ENCODE measurements at regions not wholly inside any gene's neighbourhood (a gene's known extent, or its start where the extent isn't known, plus 50 kb on each side); places are given as distances from the start of the nearest gene placed in this dataset.
"Not testable (repeated sequence)": the region's sequence is repeated elsewhere in the genome, so short reads cannot be mapped to it uniquely, and the experiment has no call there.

DNA sequence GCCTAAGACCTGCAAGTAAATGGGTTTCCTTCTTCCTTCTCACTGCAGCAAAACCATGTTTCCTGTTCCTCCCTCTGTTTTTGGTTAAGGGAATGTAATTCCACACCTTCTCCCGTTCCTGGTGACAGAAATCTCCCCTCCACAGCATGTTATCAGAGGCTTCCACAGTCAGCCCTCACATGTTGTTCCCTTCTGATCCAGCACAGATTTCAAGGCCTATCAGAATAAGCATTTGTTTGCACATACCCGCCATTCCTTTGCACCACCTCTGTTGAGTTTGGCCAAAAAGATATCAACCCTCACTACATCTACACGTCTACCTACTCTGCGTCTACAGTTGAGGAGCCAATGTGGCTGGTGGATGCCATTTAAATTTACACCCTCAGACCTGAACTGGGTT lies 113.9 kb upstream of the GRM7 start:
- no peak for DNase-seq (ENCODE audit: low read depth in 2 of 2)

DNA sequence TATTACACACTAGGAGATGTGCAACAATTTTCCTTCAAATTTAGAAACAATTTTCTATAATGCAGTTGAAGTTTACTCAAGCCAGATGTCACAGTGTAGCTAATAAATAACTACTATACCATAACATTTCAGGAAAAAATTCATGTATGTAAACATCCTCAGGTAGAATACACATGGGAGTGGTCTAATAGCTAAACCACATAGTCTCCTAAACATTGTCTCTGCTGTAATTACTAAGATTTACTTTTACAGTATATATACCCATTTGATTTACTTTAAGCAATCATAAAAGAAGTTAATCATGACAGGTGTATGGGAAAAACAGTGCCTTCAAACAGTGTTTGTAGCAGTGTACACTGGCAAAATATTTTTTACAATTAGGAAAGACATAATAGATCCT lies 110.1 kb upstream of the GRM7 start:
- DNase-seq (ENCODE audit: low read depth in 2 of 2): no peak

DNA sequence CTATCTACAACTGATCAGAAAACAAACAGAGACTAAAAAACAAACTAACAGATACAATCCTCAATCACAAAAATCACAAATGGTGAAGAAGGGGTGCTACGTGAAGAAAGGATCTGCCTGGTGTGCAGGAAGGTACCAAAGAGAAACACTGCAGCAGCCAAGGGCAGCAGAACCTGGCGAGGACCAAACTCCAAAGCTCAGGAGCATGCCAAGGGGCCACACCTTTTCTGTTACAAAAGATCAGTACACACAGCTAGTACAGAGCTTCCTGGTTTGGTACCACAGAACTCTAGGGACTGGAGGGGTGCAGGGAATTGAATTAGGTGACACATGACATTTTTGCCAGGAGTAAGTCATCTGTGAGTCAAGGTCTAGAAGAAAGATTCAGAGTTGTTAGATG lies 107.4 kb upstream of the GRM7 start:
- DNase-seq (ENCODE audit: low read depth in 2 of 2): no peak

DNA sequence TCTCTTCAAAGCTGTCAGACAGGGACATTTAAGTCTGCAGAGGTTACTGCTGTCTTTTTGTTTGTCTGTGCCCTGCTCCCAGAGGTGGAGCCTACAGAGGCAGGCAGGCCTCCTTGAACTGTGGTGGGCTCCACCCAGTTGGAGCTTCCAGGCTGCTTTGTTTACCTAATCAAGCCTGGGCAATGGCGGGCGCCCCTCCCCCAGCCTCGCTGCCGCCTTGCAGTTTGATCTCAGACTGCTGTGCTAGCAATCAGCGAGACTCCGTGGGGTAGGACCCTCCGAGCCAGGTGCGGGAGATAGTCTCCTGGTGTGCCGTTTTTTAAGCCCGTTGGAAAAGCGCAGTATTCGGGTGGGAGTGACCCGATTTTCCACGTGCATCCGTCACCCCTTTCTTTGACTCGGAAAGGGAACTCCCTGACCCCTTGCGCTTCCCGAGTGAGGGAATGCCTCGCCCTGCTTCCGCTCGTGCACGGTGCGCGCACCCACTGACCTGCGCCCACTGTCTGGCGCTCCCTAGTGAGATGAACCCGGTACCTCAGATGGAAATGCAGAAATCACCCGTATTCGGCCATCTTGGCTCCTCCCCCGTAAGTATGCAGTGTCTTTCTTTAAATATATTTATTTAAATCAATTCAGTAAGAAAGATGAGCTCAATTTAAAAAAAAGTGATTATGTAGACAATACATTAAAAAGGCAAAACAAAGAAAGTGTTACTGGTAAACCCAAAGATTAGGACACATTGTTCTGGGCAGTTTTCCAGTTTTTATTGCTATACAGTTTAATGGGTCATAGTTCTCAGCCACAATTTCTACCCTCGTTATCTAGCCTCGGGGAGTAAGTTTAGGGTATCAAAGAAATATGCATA lies 91.2 kb upstream of the GRM7 start:
- DNase-seq (ENCODE audit: low read depth in 2 of 2): not testable (repeated sequence)

DNA sequence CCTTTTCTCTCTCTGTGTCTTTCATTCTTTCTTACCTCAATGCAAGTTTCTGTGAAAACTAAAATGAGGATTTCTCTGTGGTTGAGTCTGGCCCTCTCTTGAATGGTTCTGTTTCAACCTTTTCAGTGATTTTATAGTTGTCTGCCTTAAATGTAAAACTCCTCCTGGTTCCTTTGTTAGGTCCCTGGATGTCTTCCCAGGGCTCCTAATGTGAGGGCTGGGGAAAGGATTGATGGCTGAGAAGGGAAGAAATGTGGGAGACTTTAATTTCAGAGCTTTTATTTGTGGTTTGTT lies 90.6 kb upstream of the GRM7 start:
- no peak for DNase-seq (ENCODE audit: low read depth in 2 of 2)

DNA sequence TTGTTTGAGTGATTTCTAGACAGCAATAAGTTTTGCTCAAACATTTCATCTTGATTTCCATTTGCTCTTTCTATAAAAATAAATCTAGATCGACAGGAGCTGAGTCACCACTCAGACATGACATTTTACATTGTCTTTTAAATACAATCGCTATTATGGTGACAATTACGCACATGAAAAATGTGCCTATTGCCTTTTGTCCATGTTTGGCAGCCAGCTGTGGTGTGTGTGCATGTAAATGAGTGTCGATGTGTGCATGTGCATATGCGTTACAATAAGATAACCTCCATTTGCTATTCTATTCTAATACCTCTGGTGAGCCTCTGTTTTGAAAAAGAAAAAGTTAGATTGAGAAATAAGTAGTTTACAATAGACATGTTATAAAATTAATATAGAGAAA lies 89.7 kb upstream of the GRM7 start:
- no peak for DNase-seq (ENCODE audit: low read depth in 2 of 2)

DNA sequence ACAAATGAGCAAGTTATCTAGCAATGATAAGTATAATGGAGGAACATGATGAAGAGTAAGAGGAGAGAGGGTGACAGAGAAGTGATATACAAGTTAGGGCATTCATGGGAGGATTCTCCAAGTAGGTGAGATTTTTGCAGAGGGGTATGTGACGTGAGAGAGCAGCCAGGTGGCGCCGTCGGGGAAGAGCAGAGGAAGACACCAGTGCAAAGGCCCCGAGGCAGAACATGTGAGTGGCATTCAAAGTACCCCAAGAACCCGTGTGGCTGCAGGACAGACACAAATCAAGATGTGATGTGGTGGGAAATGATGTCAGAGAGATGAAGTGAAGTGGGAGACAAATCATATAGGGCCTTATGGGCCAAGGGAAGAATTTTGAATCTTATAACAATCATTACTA lies 81.8 kb upstream of the GRM7 start:
- DNase-seq (ENCODE audit: low read depth in 2 of 2): no peak

DNA sequence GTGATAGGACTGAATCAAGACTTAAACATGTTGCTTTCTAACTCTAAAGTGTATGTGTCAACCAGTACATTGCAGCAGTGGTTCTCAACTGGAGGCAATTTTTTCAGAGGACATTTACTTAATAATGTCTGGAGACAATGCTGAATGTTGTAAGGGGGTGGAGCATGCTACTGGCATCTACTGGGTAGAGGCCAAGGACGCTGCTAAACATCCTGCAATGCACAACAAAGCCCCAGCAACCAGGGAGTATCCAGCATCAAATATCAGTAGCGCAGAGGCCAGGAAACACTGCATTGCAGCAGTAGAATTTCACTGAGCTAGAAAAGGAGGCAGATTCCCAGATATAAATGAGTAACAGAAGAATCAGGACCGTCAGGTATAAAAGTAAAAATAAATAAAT lies 79.8 kb upstream of the GRM7 start:
- no peak for DNase-seq (ENCODE audit: low read depth in 2 of 2)

DNA sequence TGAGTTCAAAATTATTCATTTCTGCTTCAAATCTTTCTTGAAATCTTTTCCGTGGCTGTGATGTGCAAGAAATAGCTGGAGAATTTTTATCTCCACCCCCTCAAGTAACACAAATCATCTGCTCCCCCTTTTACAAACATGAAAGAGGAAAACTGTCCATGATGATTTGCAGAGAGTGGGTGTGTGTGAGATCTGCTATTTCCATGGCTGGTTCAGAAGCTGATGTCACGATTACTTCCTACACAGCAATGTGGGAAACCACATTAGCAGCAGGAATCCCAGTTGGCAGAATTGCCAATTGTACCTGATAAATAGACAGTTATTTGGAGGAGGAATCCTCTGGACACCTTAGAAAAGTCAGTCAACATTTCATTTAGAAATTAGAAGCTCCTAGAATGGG lies 75.2 kb upstream of the GRM7 start:
- no peak for DNase-seq (ENCODE audit: low read depth in 2 of 2)

DNA sequence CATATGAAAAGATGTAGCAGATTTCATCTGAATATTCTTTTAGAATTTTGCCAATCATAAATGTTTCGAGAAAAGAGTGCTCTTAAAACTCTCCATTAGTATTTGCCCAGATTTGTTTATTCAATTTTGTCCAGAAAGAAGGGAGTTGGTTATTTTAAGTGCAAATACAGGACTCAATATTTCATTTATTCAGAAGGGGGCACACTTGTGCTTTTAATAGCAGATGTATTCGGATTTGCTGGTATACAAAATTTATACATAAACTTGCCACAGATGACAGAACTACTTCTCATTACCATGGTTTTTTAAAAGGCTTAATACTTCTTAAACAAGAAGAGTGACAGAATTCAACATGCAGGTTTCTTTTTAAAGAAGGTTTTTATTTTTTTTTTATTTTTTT lies 69.8 kb upstream of the GRM7 start:
- DNase-seq (ENCODE audit: low read depth in 2 of 2): no peak

DNA sequence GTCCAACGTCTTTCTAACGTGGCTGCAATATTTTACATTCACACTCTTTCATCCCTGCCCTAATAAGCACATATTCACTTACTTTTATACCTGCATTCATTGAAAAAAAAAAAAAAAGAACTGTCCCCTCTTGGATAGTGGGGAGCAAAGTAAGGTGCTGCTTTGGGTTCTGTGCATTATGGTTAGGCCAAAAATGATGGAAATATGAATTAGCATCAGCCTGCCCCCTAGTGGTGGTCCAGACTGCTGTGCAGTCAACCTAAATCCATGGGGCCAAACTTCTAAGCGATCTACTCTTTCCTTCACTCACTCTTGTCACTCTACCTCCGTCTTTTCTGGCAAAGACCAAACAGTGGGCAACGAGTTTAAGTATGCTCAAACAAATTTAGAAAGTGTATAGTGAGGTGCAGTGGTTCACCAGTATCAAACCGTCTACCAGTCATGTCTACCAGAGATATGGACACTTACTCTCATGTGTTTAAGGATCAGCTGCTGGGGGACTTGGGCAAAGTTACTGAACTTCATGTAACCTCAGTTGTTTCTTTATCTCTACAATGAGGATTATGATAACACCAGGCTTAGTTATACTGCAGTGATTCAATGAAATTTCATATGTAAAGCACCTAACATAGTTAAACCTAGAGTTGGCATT lies 61.5 kb upstream of the GRM7 start:
- DNase-seq (ENCODE audit: low read depth in 2 of 2): no peak

DNA sequence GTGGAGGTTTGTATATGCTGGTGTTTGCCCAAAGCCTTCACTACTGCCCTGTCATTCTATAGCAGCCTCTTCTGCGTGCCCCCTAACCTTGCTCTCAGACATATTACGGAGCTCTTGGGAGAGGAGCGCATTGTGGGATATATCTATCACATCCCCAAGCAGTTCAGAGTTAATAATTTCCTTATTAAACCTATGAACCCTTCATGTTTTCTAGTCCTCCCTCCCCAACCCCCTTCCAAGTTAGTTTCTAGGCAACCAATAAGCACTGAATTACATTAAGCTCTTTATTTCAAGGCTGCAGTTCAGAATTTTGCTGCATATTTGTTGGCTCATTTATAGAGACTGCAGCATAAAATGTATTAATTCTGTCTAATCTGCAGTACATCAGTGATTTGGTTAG lies 57.3 kb upstream of the GRM7 start:
- no peak for DNase-seq (ENCODE audit: low read depth in 2 of 2)

DNA sequence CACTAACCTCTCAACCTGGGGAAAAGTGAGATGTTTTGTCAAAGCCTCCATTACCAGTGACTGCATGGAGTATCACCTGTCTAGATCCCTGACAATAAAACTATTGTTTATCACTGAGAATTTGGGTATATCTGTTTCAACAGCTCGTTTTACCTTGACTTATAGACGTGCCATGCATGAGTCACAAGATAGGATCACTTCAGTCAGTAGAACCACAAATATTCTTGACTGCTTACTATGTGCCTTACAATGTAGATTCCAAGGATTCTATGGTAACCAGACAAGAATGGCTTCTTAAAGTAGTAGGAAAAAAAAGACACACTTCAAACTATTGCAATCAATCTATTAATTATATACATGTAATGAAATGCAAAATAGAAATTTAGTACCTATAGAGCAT lies 55.7 kb upstream of the GRM7 start:
- DNase-seq (ENCODE audit: low read depth in 2 of 2): no peak

DNA sequence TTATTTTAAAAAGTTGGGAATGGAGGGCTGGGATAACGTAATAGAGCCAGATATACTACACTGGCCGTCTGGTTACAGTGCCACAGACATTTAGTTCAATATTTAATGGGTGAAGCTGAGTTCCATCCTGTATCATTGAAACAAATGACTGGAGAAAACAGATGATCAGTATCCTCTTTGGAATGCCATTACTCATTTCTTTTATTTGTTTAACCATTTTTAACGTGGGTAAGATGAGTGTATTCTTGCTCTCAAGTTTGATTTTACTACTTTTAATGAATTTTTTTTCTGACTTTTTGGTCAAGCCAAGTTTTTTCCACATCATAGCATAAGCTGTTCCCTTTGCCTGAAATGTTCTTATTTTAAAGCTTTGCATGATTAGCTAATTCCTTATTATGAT lies 53.9 kb upstream of the GRM7 start:
- no peak for DNase-seq (ENCODE audit: low read depth in 2 of 2)

DNA sequence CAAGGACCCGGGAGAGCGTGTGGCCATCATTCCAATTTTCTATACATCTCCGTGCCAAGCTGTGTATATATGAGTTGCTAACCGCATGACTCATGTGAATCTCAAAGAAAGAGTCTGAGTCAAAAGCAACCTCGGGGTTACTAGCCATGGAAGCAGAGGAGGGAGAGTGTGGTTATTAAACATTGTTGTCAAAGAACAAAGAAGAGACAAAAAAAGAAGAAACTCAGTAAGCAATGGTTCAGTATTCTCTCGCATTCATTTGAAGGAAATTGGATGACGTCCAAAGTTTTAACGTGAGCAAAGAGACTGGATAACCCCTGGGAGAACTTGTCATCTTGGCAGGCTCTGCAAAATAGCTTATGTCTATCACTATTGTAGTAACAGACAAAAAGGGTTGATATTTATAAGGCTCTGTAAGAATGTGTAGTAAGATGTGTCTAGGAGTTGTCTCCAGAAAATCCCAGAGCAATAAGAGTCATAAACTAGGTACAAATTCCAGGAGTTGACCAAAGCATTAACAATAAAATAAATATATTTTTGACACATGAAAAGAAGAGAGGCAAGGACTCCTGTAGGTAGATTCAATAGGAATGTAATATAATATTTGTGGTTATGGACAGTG lies 52.8 kb upstream of the GRM7 start:
- no peak for DNase-seq (ENCODE audit: low read depth in 2 of 2)

DNA sequence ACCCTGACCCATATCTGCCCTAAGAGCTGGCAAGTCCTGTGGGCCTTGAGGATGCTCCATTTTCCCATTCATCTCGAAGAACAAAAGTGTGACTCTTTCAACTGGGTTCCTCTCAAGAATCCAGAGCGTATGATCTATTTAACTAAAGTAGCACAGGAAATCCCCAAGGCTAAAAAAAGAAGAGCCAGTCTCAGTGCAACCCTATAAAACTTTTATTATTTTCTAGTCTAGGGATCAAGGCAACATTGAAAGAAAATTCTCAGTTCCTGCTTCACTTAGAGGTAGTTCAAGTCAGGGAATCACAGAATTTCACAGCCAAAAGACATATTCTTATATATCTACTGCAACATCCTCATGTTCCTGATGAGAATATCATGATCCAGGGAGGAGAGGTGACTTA lies 51.6 kb upstream of the GRM7 start:
- no peak for DNase-seq (ENCODE audit: low read depth in 2 of 2)

Data from stimulated activated CD8-positive, alpha-beta memory T cell treated with anti-CD3 and anti-CD28 coated beads, Interleukin-7, amount 100 ng/mL, for 1 hour (primary cell).